ENCODE measurements at regions not wholly inside any gene's neighbourhood (a gene's known extent, or its start where the extent isn't known, plus 50 kb on each side); places are given as distances from the start of the nearest gene placed in this dataset.

GRCh38 chr3:72085036-72085435 is 300.1 kb upstream of the PROK2 start:
- no peaks in the 10 kb centered on the region for H3K79me1 ChIP-seq (ENCODE audit: low read depth in 1 of 2, low read length in 2 of 2)
- no peaks in the 10 kb centered on the region for H3K4me1 ChIP-seq (ENCODE audit: control insufficient read depth, insufficient read depth, low read length)
- no peak for DNase-seq
- H3K56ac ChIP-seq (ENCODE audit: extremely low read depth, insufficient read depth, low read length) = no peak overlapping the region
- H3K27me3 ChIP-seq (ENCODE audit: control insufficient read depth, insufficient read depth, low read length) = peaks cover 9% of the 10 kb centered on the region
- dilution Hi-C loops (cut with HindIII; ENCODE audit: low sequenced_read_pairs, unreplicated experiment) = no loop called here
- H2BK20ac ChIP-seq (ENCODE audit: low read depth, low read length) = no peak overlapping the region
- intact Hi-C loops (cut with micrococcal nuclease) = no loop called here
- no peak overlapping the region for H2BK15ac ChIP-seq (ENCODE audit: low read depth, low read length)
- no peak overlapping the region for H3K4ac ChIP-seq (ENCODE audit: low read depth, low read length)
- H3K36me3 ChIP-seq (ENCODE audit: control insufficient read depth, insufficient read depth, low read length) = no peaks in the 10 kb centered on the region
- H3K9ac ChIP-seq (ENCODE audit: low read depth, low read length) = no peak overlapping the region
- no peak overlapping the region for H3K4me2 ChIP-seq (ENCODE audit: low read depth, low read length)
- BruUV-seq (replicated peaks) = no TSS peak
- no peak overlapping the region for H3K23ac ChIP-seq (ENCODE audit: low read depth, low read length)
- no peak overlapping the region for H4K8ac ChIP-seq (ENCODE audit: low read depth in 2 of 2, low read length in 2 of 2)
- no peak overlapping the region for H2BK120ac ChIP-seq (ENCODE audit: low read depth, low read length)
- H4K5ac ChIP-seq (ENCODE audit: low read depth, low read length) = no peak overlapping the region
- H4K20me1 ChIP-seq (ENCODE audit: insufficient read depth, low read length) = no peaks in the 10 kb centered on the region
- POLR2A ChIA-PET (ENCODE audit: unreplicated experiment) = no interaction called here
- no peak overlapping the region for H2AFZ ChIP-seq (replicated peaks; ENCODE audit: low read length, poor library complexity)
- WGBS, 2 experiments (ENCODE audit: extremely low coverage in 2 of 2, insufficient read length in 1 of 2) = no CpG with 5 or more reads among the region's 6 CpGs
- no peak overlapping the region for H3K18ac ChIP-seq (ENCODE audit: low read depth, low read length)
- CTCF ChIA-PET = no interaction called here
- H3K9me1 ChIP-seq (ENCODE audit: insufficient read depth, low read length) = no peaks in the 10 kb centered on the region
- TF ChIP-seq CTCF (conservative IDR thresholded peaks at IDR 0.05; ENCODE audit: low read depth, low read length) = no peak
- no peak for TF ChIP-seq CEBPB (IDR thresholded peaks at IDR 0.05; ENCODE audit: low read depth, low read length)
- no peak for TF ChIP-seq RCOR1 (IDR thresholded peaks at IDR 0.05; ENCODE audit: insufficient replicate concordance, low read length)
- no peak for TF ChIP-seq MAFK (IDR thresholded peaks at IDR 0.05; ENCODE audit: low read depth, low read length)
- TF ChIP-seq NFE2L2 (IDR thresholded peaks at IDR 0.05; ENCODE audit: low read depth, low read length) = no peak
- no peak for TF ChIP-seq BHLHE40 (IDR thresholded peaks at IDR 0.05; ENCODE audit: low read depth, low read length)
- TF ChIP-seq CHD1 (IDR thresholded peaks at IDR 0.05; ENCODE audit: low read depth, low read length) = no peak
- TF ChIP-seq MXI1 (IDR thresholded peaks at IDR 0.05; ENCODE audit: borderline replicate concordance, low read depth, low read length) = no peak
- no peak for TF ChIP-seq MAZ (IDR thresholded peaks at IDR 0.05; ENCODE audit: borderline replicate concordance, low read depth, low read length)
- no peak for TF ChIP-seq RAD21 (IDR thresholded peaks at IDR 0.05; ENCODE audit: low read length)
- TF ChIP-seq POLR2A (IDR thresholded peaks at IDR 0.05; ENCODE audit: low read depth, low read length) = no peak
- TF ChIP-seq FOS (IDR thresholded peaks at IDR 0.05; ENCODE audit: low read depth, low read length) = no peak
- no peak for TF ChIP-seq USF2 (IDR thresholded peaks at IDR 0.05; ENCODE audit: low read depth, low read length)
- TF ChIP-seq RFX5 (IDR thresholded peaks at IDR 0.05; ENCODE audit: low read depth, low read length) = no peak
- H4K91ac ChIP-seq (ENCODE audit: insufficient read depth, low read depth, low read length) = no peak overlapping the region
- no peak overlapping the region for H3K27ac ChIP-seq (ENCODE audit: insufficient read depth, low read length)
- H2AK5ac ChIP-seq (ENCODE audit: low read depth, low read length) = no peak overlapping the region
- no peak overlapping the region for H2BK5ac ChIP-seq (ENCODE audit: low read depth, low read length, poor library complexity, severe bottlenecking)
- H3K9me3 ChIP-seq (ENCODE audit: control insufficient read depth, insufficient read depth, low read length) = no peaks in the 10 kb centered on the region
- ATAC-seq (ENCODE audit: low read depth) = no peak
- no peak overlapping the region for H2AK9ac ChIP-seq (replicated peaks; ENCODE audit: low read depth, low read length, poor library complexity)
- in situ Hi-C loops (cut with MboI; ENCODE audit: low sequenced_read_pairs) = no loop called here
- H3K4me3 ChIP-seq (ENCODE audit: insufficient read depth, low read depth, low read length) = no peak overlapping the region
- no peak overlapping the region for H3K14ac ChIP-seq (replicated peaks; ENCODE audit: low read depth, low read length)

Data from IMR-90 (cell line).